Kidney (tissue), 13 donors: ENCODE measurements at regions not wholly inside any gene's neighbourhood (a gene's known extent, or its start where the extent isn't known, plus 50 kb on each side); places are given as distances from the start of the nearest gene placed in this dataset.

Source experiments
- DNase-seq, 5 donors: peaks; one replicate each; pipeline ENCODE4 v3.0.0-alpha.2; 2013 to 2020
- FAIRE-seq: peaks from 2 replicates; lab custom pipeline; 2012; peaks lifted over from hg19 to GRCh38; lab: Jason Lieb, UNC
- H3K27ac ChIP-seq, 2 donors: one replicate each; pipeline ENCODE4 v1.7.0; 2013; ENCODE audit warnings: low read depth in 2 of 2, low read length in 2 of 2, inconsistent platforms in 1 of 2
- H3K27me3 ChIP-seq: one replicate; pipeline ENCODE4 v1.7.1; 2013; ENCODE audit warnings: low read length, inconsistent platforms; ENCODE audit not compliant: control insufficient read depth, insufficient read depth
- H3K36me3 ChIP-seq, 3 donors: one replicate each; pipeline versions ENCODE4 v1.7.0 to v1.7.1; 2013; ENCODE audit warnings: low read length in 3 of 3, control low read depth in 1 of 3, inconsistent platforms in 1 of 3; ENCODE audit not compliant: insufficient read depth in 3 of 3, control insufficient read depth in 2 of 3
- H3K4me1 ChIP-seq, 3 donors: one replicate each; pipeline versions ENCODE4 v1.7.0 to v1.7.1; 2013; ENCODE audit warnings: low read length in 3 of 3, inconsistent platforms in 1 of 3, low read depth in 1 of 3; ENCODE audit not compliant: control insufficient read depth in 2 of 3, insufficient read depth in 2 of 3
- H3K4me3 ChIP-seq, 3 donors: one replicate each; pipeline versions ENCODE4 v1.7.0 to v1.8.1; 2013; ENCODE audit warnings: low read length in 3 of 3, control low read depth in 1 of 3, inconsistent platforms in 1 of 3
- H3K9ac ChIP-seq, 3 donors: one replicate each; pipeline versions ENCODE4 v1.7.0 to v1.7.1; 2013; ENCODE audit warnings: low read length in 3 of 3, control low read depth in 1 of 3, inconsistent platforms in 1 of 3
- H3K9me3 ChIP-seq, 3 donors: one replicate each; pipeline versions ENCODE4 v1.7.0 to v1.7.1; 2013; ENCODE audit warnings: low read length in 3 of 3, control low read depth in 1 of 3, inconsistent platforms in 1 of 3; ENCODE audit not compliant: control insufficient read depth in 2 of 3, insufficient read depth in 1 of 3
- intact Hi-C: fragments of 100-400 bp; cut with DNase I; formaldehyde crosslinking; loops from one replicate; pipeline ENCODE4 v1.11.1; 2022
- TF ChIP-seq, protein P1 (sequence below): IDR thresholded peaks from 3 replicates; pipeline ENCODE4 v1.5.1; 2012; ENCODE audit warnings: mild to moderate bottlenecking, moderate library complexity, borderline replicate concordance; ENCODE audit not compliant: insufficient read depth; ENCODE audit errors: extremely low read depth
- donor health status: control.
- donor health status: control.
- donor health status: control.
- donor health status: control.
- donor health status: control.
- donor health status: DM: yes; HTN: yes; CAD: no.
- donor health status: Normal renal cell carcinoma (clear cell type).

DNA sequence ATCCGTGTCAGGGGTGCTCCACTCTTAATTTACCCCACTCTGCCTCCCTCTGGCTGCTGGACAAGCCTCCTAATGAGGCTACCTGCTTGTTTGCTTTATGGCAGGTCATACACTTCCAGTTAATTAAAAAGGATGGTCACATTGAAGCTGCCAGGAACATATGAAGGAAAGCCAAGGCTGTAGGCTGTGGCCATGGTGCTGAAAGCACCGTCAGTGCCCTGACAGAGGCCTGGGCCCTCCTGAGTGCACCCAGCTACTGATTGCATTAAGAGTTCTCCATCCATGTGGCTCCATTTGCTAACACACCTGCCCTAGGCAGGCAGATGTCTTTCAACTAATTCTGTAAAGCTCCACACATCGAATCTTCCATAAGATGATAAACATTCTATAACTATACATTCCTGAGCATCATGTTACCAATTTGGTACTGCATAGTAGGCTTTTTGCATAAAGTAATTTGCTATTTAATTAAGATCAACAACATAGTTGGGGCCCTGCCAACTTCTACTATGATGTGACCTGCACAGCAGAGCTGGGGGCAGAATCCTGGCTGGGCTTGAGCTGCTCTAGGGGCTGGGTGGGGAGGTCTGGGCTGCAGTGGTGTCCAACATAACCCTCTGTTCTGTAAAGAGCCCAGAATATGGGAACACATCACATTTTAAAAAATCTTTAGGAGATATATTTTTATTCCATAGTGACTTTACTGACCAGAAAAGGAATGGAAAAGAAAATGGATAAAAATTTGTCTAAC, 224.8 kb downstream of the SIPA1L2 start:
- intact Hi-C loops = no loop called here
- TF ChIP-seq, protein P1, sequence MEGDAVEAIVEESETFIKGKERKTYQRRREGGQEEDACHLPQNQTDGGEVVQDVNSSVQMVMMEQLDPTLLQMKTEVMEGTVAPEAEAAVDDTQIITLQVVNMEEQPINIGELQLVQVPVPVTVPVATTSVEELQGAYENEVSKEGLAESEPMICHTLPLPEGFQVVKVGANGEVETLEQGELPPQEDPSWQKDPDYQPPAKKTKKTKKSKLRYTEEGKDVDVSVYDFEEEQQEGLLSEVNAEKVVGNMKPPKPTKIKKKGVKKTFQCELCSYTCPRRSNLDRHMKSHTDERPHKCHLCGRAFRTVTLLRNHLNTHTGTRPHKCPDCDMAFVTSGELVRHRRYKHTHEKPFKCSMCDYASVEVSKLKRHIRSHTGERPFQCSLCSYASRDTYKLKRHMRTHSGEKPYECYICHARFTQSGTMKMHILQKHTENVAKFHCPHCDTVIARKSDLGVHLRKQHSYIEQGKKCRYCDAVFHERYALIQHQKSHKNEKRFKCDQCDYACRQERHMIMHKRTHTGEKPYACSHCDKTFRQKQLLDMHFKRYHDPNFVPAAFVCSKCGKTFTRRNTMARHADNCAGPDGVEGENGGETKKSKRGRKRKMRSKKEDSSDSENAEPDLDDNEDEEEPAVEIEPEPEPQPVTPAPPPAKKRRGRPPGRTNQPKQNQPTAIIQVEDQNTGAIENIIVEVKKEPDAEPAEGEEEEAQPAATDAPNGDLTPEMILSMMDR = no peak
- DNase-seq = no peak
- Histone ChIP-seq H3K9ac (no peak overlapping the region), H3K9me3 (peaks cover 0 to 5% (median 4%) of the 10 kb centered on the region in 3 donors), H3K4me1 (no peaks in the 10 kb centered on the region), H3K27me3 (no peaks in the 10 kb centered on the region), H3K36me3 (no peaks in the 10 kb centered on the region), H3K27ac (no peak overlapping the region), H3K4me3 (no peak overlapping the region)
- no peak for FAIRE-seq

DNA sequence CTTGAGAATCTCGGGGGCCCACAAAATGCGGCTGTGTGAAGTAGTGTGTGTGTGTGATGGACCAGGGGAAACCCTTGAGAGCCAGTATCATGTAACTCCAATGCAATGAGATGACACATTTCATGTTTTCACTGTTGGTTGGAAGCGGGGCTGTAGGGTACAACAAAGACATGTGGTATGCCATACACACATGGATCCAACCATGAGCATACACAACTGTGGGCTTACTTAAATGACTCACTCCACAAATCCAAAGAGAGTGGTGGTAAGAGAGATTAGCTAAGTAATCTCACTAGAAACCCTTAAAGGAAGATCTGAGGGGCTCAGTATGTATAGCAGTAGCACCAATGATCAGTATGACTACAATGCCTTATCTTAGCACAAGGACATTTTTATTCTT, 225.7 kb downstream of the SIPA1L2 start:
- Histone ChIP-seq H3K4me3 (no peak overlapping the region), H3K9me3 (peaks cover 0 to 1% (median 0%) of the 10 kb centered on the region in 3 donors), H3K27ac (no peak overlapping the region), H3K27me3 (no peaks in the 10 kb centered on the region), H3K4me1 (no peaks in the 10 kb centered on the region), H3K36me3 (no peaks in the 10 kb centered on the region), H3K9ac (no peak overlapping the region)
- TF ChIP-seq, protein P1 = no peak
- FAIRE-seq = no peak
- DNase-seq = no peak
- intact Hi-C loops = no loop called here

DNA sequence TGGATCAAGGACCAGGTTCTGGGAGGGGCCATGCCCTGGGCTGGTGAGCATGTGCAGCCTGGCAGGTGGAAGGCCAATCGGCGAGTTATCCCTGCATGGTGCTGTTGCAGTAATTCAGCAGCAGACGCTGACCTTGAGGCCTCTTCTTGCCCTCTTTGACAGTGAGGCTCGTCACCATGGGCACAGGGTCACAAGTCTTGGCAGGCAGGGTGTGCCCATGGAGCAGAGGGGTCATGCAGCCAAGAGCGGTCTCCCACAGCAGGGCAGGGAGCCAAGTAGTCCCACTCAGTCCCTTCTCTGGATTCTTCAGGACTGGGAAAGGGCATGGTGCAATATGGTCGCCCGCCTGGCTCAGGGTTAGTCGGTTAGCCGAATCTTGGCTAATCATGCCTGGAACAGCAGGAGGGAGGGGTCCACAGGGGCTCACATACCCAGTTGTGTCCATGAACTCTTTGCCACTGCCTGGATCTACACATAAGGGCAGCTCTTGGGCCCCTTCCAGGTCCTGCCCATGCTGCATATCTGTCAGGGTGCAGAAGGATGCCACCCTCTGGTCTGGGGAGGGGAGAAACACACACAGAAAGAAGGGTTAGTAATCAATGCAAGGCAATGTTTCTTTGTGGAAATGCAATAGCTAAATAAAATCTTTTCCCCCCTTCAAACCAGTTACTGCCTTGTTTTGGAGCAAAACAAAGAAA, 226.8 kb downstream of the SIPA1L2 start:
- Histone ChIP-seq H3K36me3 (peaks cover 0 to 2% (median 0%) of the 10 kb centered on the region in 3 donors), H3K27ac (no peak overlapping the region), H3K27me3 (no peaks in the 10 kb centered on the region), H3K4me3 (no peak overlapping the region), H3K9me3 (no peaks in the 10 kb centered on the region), H3K9ac (no peak overlapping the region), H3K4me1 (no peaks in the 10 kb centered on the region)
- no peak for DNase-seq
- intact Hi-C loops = no loop called here
- TF ChIP-seq, protein P1 = no peak
- no peak for FAIRE-seq
